OCI-LY7 (cell line): ENCODE measurements at regions not wholly inside any gene's neighbourhood (a gene's known extent, or its start where the extent isn't known, plus 50 kb on each side); places are given as distances from the start of the nearest gene placed in this dataset.

Experiments used
- BruUV-seq: library from RNA; stranded (reverse); fragments of 400-500 nt; replicated peaks from 2 replicates; lab custom pipeline; 2021; lab: Mats Ljungman, UMichigan
- CTCF ChIA-PET: fragments of 300-600 bp; sonication (Branson Sonifier 250); formaldehyde crosslinking; loops from one replicate; lab custom pipeline; 2022; ENCODE audit warnings: antibody characterized with exemption; ENCODE audit not compliant: unreplicated experiment; lab: Charles Lee
- POLR2A ChIA-PET: fragments of 300-600 bp; sonication (Branson Sonifier 250); formaldehyde crosslinking; loops from one replicate; lab custom pipeline; 2022; ENCODE audit warnings: antibody characterized with exemption; lab: Charles Lee
- DNase-seq: peaks from one replicate; pipeline ENCODE4 v3.0.0-alpha.2; 2015; ENCODE audit warnings: low spot score
- H2AFZ ChIP-seq: fragments of 200-600 bp; sonication (generic), shearing (Covaris generic); 2 replicates; pipeline ENCODE4 v1.6.1; 2014; ENCODE audit warnings: mild to moderate bottlenecking, antibody characterized with exemption, low read length, moderate library complexity
- H3K27ac ChIP-seq: fragments of 200-600 bp; sonication (generic); 2 replicates; pipeline ENCODE4 v1.5.1; 2014; ENCODE audit warnings: mixed run types, low read depth, mild to moderate bottlenecking, moderate library complexity, low read length, inconsistent platforms; ENCODE audit not compliant: poor library complexity, severe bottlenecking
- H3K36me3 ChIP-seq: fragments of 200-600 bp; sonication (generic); 2 replicates; pipeline ENCODE4 v1.6.1; 2014; ENCODE audit warnings: mild to moderate bottlenecking, antibody characterized with exemption, low read length, moderate library complexity, mixed read lengths; ENCODE audit not compliant: insufficient read depth
- H3K4me1 ChIP-seq: fragments of 200-600 bp; sonication (generic); 2 replicates; pipeline ENCODE4 v1.5.1; 2014; ENCODE audit warnings: mild to moderate bottlenecking, low read length; ENCODE audit not compliant: insufficient read depth, poor library complexity, severe bottlenecking
- H3K4me2 ChIP-seq: fragments of 200-600 bp; sonication (generic); 2 replicates; pipeline ENCODE4 v1.6.1; 2014; ENCODE audit warnings: mild to moderate bottlenecking, low read length
- H3K4me3 ChIP-seq: fragments of 200-600 bp; sonication (generic); 2 replicates; pipeline ENCODE4 v1.5.1; 2014; ENCODE audit warnings: mild to moderate bottlenecking, low read depth, low read length; ENCODE audit not compliant: poor library complexity, severe bottlenecking
- H3K79me2 ChIP-seq: fragments of 200-600 bp; sonication (generic); 2 replicates; pipeline ENCODE4 v1.6.1; 2016; ENCODE audit warnings: low read depth, mild to moderate bottlenecking, low read length, moderate library complexity, mixed read lengths; ENCODE audit not compliant: insufficient read depth
- H3K9me2 ChIP-seq: fragments of 200-600 bp; sonication (generic); 2 replicates; pipeline ENCODE4 v1.6.1; 2016; ENCODE audit warnings: mild to moderate bottlenecking, low read length, mixed read lengths; ENCODE audit not compliant: insufficient read depth
- H3K9me3 ChIP-seq: fragments of 200-600 bp; sonication (generic); 2 replicates; pipeline ENCODE4 v1.6.1; 2014; ENCODE audit warnings: mild to moderate bottlenecking, mixed run types, low read length, mixed read lengths
- H4K20me1 ChIP-seq: fragments of 200-600 bp; sonication (generic); 2 replicates; pipeline ENCODE4 v1.6.1; 2014; ENCODE audit warnings: mild to moderate bottlenecking, antibody characterized with exemption, low read length, moderate library complexity, mixed read lengths; ENCODE audit not compliant: insufficient read depth
- EZH2phosphoT487 ChIP-seq: fragments of 200-600 bp; sonication (generic); IDR thresholded peaks from 2 replicates; pipeline ENCODE4 v1.6.1; 2018; ENCODE audit warnings: low read depth, borderline replicate concordance, mild to moderate bottlenecking, mixed run types, antibody characterized with exemption, low read length, moderate library complexity, mixed read lengths
- intact Hi-C: fragments of 100-400 bp; cut with micrococcal nuclease; formaldehyde crosslinking; loops from one replicate; pipeline ENCODE4 v1.10.0; 2022; ENCODE audit not compliant: unreplicated experiment
- TF ChIP-seq, protein P1 (sequence below): fragments of 200-600 bp; sonication (generic); conservative IDR thresholded peaks from 2 replicates; pipeline ENCODE4 v1.5.1; 2014; ENCODE audit warnings: mild to moderate bottlenecking, antibody characterized with exemption, low read length, moderate library complexity, mixed read lengths

DNA sequence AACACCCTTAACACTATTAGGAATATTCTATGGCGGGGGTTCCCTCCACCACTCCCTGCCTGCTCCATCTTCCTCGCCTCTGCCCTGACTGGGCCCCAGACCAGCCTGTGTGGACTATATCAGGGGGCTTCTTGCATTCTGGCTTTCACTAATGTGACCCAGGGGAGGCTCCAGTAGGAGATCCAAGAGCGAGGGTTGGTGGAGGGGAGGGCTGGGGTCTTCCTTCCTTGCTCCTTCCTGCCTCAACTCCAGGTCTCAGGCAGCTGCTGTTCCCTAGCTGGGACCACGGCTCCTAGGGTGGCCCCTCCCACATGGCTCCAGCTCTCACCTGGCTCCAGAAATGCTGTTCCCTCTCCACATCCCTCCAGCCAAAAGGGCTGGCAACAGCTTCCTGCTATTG, 257.4 kb downstream of the MATN1 start:
- Histone ChIP-seq H3K27ac (no peak overlapping the region), H2AFZ (no peak overlapping the region), H3K4me2 (no peak overlapping the region), H3K9me2 (no peaks in the 10 kb centered on the region), H3K36me3 (no peaks in the 10 kb centered on the region), H3K4me1 (no peaks in the 10 kb centered on the region), H3K79me2 (no peaks in the 10 kb centered on the region), H3K4me3 (no peak overlapping the region), H3K9me3 (no peaks in the 10 kb centered on the region), H4K20me1 (no peaks in the 10 kb centered on the region)
- ChIA-PET CTCF (no interaction called here), POLR2A (no interaction called here)
- DNase-seq = no peak
- TF ChIP-seq, protein P1, sequence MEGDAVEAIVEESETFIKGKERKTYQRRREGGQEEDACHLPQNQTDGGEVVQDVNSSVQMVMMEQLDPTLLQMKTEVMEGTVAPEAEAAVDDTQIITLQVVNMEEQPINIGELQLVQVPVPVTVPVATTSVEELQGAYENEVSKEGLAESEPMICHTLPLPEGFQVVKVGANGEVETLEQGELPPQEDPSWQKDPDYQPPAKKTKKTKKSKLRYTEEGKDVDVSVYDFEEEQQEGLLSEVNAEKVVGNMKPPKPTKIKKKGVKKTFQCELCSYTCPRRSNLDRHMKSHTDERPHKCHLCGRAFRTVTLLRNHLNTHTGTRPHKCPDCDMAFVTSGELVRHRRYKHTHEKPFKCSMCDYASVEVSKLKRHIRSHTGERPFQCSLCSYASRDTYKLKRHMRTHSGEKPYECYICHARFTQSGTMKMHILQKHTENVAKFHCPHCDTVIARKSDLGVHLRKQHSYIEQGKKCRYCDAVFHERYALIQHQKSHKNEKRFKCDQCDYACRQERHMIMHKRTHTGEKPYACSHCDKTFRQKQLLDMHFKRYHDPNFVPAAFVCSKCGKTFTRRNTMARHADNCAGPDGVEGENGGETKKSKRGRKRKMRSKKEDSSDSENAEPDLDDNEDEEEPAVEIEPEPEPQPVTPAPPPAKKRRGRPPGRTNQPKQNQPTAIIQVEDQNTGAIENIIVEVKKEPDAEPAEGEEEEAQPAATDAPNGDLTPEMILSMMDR = no peak
- no peak for TF ChIP-seq EZH2phosphoT487
- intact Hi-C loops = no loop called here
- no TSS peak for BruUV-seq

DNA sequence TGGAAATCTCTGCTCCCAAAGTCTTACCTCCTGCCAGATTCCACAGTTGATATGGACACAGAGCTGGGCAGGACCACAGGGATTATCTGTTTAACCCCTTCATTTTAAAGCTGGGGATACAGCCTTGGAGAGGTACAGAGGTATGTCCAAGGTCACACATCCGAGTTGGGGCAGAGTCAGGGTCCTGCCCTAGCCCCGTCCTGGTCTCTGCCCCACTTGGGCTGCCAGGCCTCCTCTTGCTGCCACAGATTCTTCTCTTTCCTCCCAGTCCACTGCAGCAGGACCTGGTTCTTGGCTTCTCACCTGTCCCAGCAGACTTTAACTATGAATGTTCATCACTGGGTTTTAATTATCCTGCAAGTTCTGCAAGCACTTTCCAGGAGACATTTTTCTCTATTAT, 258.3 kb downstream of the MATN1 start:
- no peak for TF ChIP-seq EZH2phosphoT487
- TF ChIP-seq, protein P1 = no peak
- Histone ChIP-seq H3K4me3 (no peak overlapping the region), H3K9me2 (no peaks in the 10 kb centered on the region), H3K36me3 (no peaks in the 10 kb centered on the region), H4K20me1 (no peaks in the 10 kb centered on the region), H3K9me3 (no peaks in the 10 kb centered on the region), H2AFZ (no peak overlapping the region), H3K79me2 (no peaks in the 10 kb centered on the region), H3K4me1 (no peaks in the 10 kb centered on the region), H3K27ac (no peak overlapping the region), H3K4me2 (no peak overlapping the region)
- DNase-seq = no peak
- ChIA-PET POLR2A (interaction anchor here (0.6 kb wide), 1 partner anchor 425 kb away, joined by 5 read pairs; no protein-coding TSS in a partner anchor), CTCF (no interaction called here)
- intact Hi-C loops = no loop called here
- BruUV-seq = no TSS peak

DNA sequence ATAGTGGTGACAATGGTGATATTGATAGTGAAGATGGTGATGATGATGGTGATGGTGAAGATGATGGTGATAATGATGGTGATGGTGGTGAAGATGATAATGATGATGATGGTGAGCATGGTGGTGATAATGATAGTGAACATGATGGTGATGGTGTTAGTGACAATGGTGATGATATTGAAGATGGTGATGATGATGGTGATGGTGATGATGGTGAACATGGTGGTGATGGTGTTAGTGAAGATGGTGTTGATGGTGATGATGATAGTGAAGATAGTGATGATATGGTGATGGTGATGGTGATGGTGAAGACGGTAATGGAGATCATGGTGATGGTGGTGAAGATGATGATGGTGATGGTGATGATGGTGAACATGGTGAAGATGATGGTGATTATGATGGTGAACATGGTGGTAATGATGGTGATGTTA, 259.2 kb downstream of the MATN1 start:
- H3K4me3 ChIP-seq = no peak overlapping the region
- ChIA-PET CTCF (no interaction called here), POLR2A (no interaction called here)
- intact Hi-C loops = no loop called here
- H4K20me1 ChIP-seq = no peaks in the 10 kb centered on the region
- no peak for DNase-seq
- no peak overlapping the region for H3K4me2 ChIP-seq
- no peak for TF ChIP-seq EZH2phosphoT487
- TF ChIP-seq, protein P1 = no peak
- H3K9me2 ChIP-seq = no peaks in the 10 kb centered on the region
- H3K9me3 ChIP-seq = no peaks in the 10 kb centered on the region
- H2AFZ ChIP-seq = no peak overlapping the region
- no peaks in the 10 kb centered on the region for H3K79me2 ChIP-seq
- no peaks in the 10 kb centered on the region for H3K4me1 ChIP-seq
- no TSS peak for BruUV-seq
- no peaks in the 10 kb centered on the region for H3K36me3 ChIP-seq
- H3K27ac ChIP-seq = no peak overlapping the region
